ENCODE measurements at regions not wholly inside any gene's neighbourhood (a gene's known extent, or its start where the extent isn't known, plus 50 kb on each side); places are given as distances from the start of the nearest gene placed in this dataset.

DNA sequence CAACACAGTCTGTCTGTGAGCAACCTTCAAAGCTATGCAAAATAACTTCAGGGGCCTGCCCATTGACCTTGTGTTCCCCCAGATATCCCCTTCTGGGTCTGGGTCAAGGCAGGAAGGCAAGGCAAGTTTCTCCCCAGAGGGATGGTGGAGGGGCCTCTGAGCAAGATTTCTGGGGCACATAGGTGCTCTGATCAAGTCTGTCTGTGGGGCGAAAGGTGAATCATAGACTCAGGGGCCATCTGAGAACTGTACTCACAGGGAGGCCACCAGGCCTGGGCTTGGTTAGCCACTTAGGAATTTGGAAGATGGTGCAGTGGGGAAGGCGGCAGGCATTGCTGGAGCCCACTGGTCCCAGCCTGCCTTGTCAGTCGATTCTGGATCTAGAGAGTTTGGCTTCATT lies 92.4 kb downstream of the MINAR1 start:
- intact Hi-C loops (cut with DNase I): no loop called here
- no peak overlapping the region for H3K4me3 ChIP-seq
- TF ChIP-seq, protein P1, sequence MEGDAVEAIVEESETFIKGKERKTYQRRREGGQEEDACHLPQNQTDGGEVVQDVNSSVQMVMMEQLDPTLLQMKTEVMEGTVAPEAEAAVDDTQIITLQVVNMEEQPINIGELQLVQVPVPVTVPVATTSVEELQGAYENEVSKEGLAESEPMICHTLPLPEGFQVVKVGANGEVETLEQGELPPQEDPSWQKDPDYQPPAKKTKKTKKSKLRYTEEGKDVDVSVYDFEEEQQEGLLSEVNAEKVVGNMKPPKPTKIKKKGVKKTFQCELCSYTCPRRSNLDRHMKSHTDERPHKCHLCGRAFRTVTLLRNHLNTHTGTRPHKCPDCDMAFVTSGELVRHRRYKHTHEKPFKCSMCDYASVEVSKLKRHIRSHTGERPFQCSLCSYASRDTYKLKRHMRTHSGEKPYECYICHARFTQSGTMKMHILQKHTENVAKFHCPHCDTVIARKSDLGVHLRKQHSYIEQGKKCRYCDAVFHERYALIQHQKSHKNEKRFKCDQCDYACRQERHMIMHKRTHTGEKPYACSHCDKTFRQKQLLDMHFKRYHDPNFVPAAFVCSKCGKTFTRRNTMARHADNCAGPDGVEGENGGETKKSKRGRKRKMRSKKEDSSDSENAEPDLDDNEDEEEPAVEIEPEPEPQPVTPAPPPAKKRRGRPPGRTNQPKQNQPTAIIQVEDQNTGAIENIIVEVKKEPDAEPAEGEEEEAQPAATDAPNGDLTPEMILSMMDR (IDR thresholded peaks at IDR 0.05): no peak
- H3K4me1 ChIP-seq: no peaks in the 10 kb centered on the region
- no peaks in the 10 kb centered on the region for H3K9me3 ChIP-seq
- H3K9ac ChIP-seq (ENCODE audit: low read depth in 2 of 2, low read length in 2 of 2): no peak overlapping the region
- no peaks in the 10 kb centered on the region for H3K27me3 ChIP-seq
- no peak overlapping the region for H3K27ac ChIP-seq
- DNase-seq: no peak
- H3K36me3 ChIP-seq: no peaks in the 10 kb centered on the region

GRCh38 chr15:79526376-79526775 lies 94.2 kb downstream of the MINAR1 start:
- Histone ChIP-seq H3K9ac (ENCODE audit: low read depth in 2 of 2, low read length in 2 of 2) (no peak overlapping the region), H3K4me3 (no peak overlapping the region), H3K27ac (no peak overlapping the region), H3K27me3 (no peaks in the 10 kb centered on the region), H3K4me1 (no peaks in the 10 kb centered on the region), H3K36me3 (no peaks in the 10 kb centered on the region), H3K9me3 (no peaks in the 10 kb centered on the region)
- TF ChIP-seq, protein P1 (IDR thresholded peaks at IDR 0.05): no peak
- intact Hi-C loops (cut with DNase I): no loop called here
- DNase-seq: no peak

- intact Hi-C loops (cut with DNase I): no loop called here
Measured at GRCh38 chr15:79527821-79528220, 95.7 kb downstream of the MINAR1 start.

GRCh38 chr15:79529157-79529785 lies 97.1 kb downstream of the MINAR1 start:
- Histone ChIP-seq H3K27me3 (no peaks in the 10 kb centered on the region), H3K4me3 (no peak overlapping the region), H3K9ac (ENCODE audit: low read depth in 2 of 2, low read length in 2 of 2) (no peak overlapping the region), H3K9me3 (no peaks in the 10 kb centered on the region), H3K27ac (no peak overlapping the region), H3K4me1 (no peaks in the 10 kb centered on the region), H3K36me3 (no peaks in the 10 kb centered on the region)
- TF ChIP-seq, protein P1 (IDR thresholded peaks at IDR 0.05): no peak
- intact Hi-C loops (cut with DNase I): no loop called here
- DNase-seq: no peak

More at GRCh38 chr15:79527821-79528220, 95.7 kb downstream of the MINAR1 start:
- no peaks in the 10 kb centered on the region for H3K27me3 ChIP-seq
- no peak overlapping the region for H3K4me3 ChIP-seq
- TF ChIP-seq, protein P1 (IDR thresholded peaks at IDR 0.05): no peak
- no peaks in the 10 kb centered on the region for H3K4me1 ChIP-seq
- no peak for DNase-seq
- no peaks in the 10 kb centered on the region for H3K36me3 ChIP-seq
- H3K9ac ChIP-seq (ENCODE audit: low read depth in 2 of 2, low read length in 2 of 2): no peak overlapping the region
- no peak overlapping the region for H3K27ac ChIP-seq
- H3K9me3 ChIP-seq: no peaks in the 10 kb centered on the region

GRCh38 chr15:79535536-79535935 lies 103.4 kb downstream of the MINAR1 start:
- H3K9ac ChIP-seq (ENCODE audit: low read depth in 2 of 2, low read length in 2 of 2): no peak overlapping the region
- H3K27me3 ChIP-seq: no peaks in the 10 kb centered on the region
- no peak overlapping the region for H3K4me3 ChIP-seq
- TF ChIP-seq, protein P1 (IDR thresholded peaks at IDR 0.05): no peak
- no peaks in the 10 kb centered on the region for H3K36me3 ChIP-seq
- intact Hi-C loops (cut with DNase I): no loop called here
- H3K9me3 ChIP-seq: no peaks in the 10 kb centered on the region
- H3K27ac ChIP-seq: no peak overlapping the region
- DNase-seq: no peak
- no peaks in the 10 kb centered on the region for H3K4me1 ChIP-seq

Measured in colonic mucosa (tissue), 4 donors.